Naive thymus-derived CD4-positive, alpha-beta T cell (primary cell): ENCODE measurements at regions not wholly inside any gene's neighbourhood (a gene's known extent, or its start where the extent isn't known, plus 50 kb on each side); places are given as distances from the start of the nearest gene placed in this dataset.

ENCODE experiments used
- ATAC-seq: fragments of 150-1000 bp; cut with Tn5 transposase; 2 replicates; pipeline ENCODE4 v1.10.0; 2021; ENCODE audit warnings: mild to moderate bottlenecking, moderate library complexity
- CTCF ChIA-PET: fragments of 350-600 bp; sonication (Branson Sonifier 250); formaldehyde crosslinking; loops from one replicate; lab custom pipeline; 2021; ENCODE audit warnings: antibody characterized with exemption; lab: Charles Lee
- POLR2A ChIA-PET: fragments of 350-600 bp; sonication (Branson Sonifier 250); formaldehyde crosslinking; loops from one replicate; lab custom pipeline; 2021; ENCODE audit warnings: antibody characterized with exemption, inconsistent platforms; lab: Charles Lee
- DNase-seq, 9 donors: peaks; one replicate each; pipeline versions ENCODE4 v3.0.0 to v3.0.0-alpha.2; 2020 to 2022; ENCODE audit warnings: mixed read lengths in 1 of 9
- H3K27ac ChIP-seq: one replicate; pipeline ENCODE4 v1.7.0; 2013; ENCODE audit warnings: mild to moderate bottlenecking, low read depth, low read length, moderate library complexity
- H3K27me3 ChIP-seq, 2 donors: one replicate each; pipeline ENCODE4 v1.7.0; 2013; ENCODE audit warnings: low read length in 2 of 2, mild to moderate bottlenecking in 2 of 2, moderate library complexity in 2 of 2; ENCODE audit not compliant: control insufficient read depth in 2 of 2, insufficient read depth in 2 of 2
- H3K36me3 ChIP-seq, 3 experiments: 1 replicate in 2 of 3; 2 replicates in 1 of 3; pipeline ENCODE4 v1.7.0; 2013; ENCODE audit warnings: low read length in 3 of 3, mild to moderate bottlenecking in 3 of 3, moderate library complexity in 1 of 3; ENCODE audit not compliant: insufficient read depth in 3 of 3, control insufficient read depth in 2 of 3
- H3K4me1 ChIP-seq, 2 donors: one replicate each; pipeline ENCODE4 v1.7.0; 2013; ENCODE audit warnings: low read length in 2 of 2, mild to moderate bottlenecking in 2 of 2, moderate library complexity in 1 of 2; ENCODE audit not compliant: control insufficient read depth in 2 of 2, insufficient read depth in 2 of 2
- H3K4me3 ChIP-seq: 2 replicates; pipeline ENCODE4 v1.7.0; 2013; ENCODE audit warnings: mild to moderate bottlenecking, low read length
- H3K9me3 ChIP-seq, 3 experiments: 1 replicate in 2 of 3; 2 replicates in 1 of 3; pipeline ENCODE4 v1.7.0; 2013; ENCODE audit warnings: low read length in 3 of 3; ENCODE audit not compliant: control insufficient read depth in 2 of 3
- H3K27ac Mint-ChIP-seq, 9 donors: one replicate each; pipeline ENCODE4 v1.8.0; 2020 to 2022; ENCODE audit warnings: mixed read lengths in 9 of 9, mild to moderate bottlenecking in 8 of 9, moderate library complexity in 5 of 9, inconsistent platforms in 2 of 9
- H3K27me3 Mint-ChIP-seq, 5 donors: one replicate each; pipeline ENCODE4 v1.8.0; 2021 to 2022; ENCODE audit warnings: mixed read lengths in 5 of 5, mild to moderate bottlenecking in 1 of 5
- H3K36me3 Mint-ChIP-seq, 5 donors: one replicate each; pipeline ENCODE4 v1.8.0; 2020 to 2022; ENCODE audit warnings: mixed read lengths in 5 of 5, mild to moderate bottlenecking in 3 of 5, inconsistent platforms in 1 of 5
- H3K4me1 Mint-ChIP-seq, 7 donors: one replicate each; pipeline ENCODE4 v1.8.0; 2020 to 2022; ENCODE audit warnings: mixed read lengths in 7 of 7, mild to moderate bottlenecking in 3 of 7, inconsistent platforms in 1 of 7
- H3K4me3 Mint-ChIP-seq, 10 donors: one replicate each; pipeline ENCODE4 v1.8.0; 2020 to 2022; ENCODE audit warnings: mild to moderate bottlenecking in 10 of 10, mixed read lengths in 10 of 10, moderate library complexity in 6 of 10, inconsistent platforms in 2 of 10
- H3K9me3 Mint-ChIP-seq, 11 donors: one replicate each; pipeline ENCODE4 v1.8.0; 2020 to 2022; ENCODE audit warnings: mixed read lengths in 11 of 11, mild to moderate bottlenecking in 4 of 11, inconsistent platforms in 1 of 11, moderate library complexity in 1 of 11
- intact Hi-C, 2 donors: fragments of 100-400 bp; cut with micrococcal nuclease; formaldehyde crosslinking; loops; one replicate each; pipeline ENCODE4 v1.15.1; 2023

GRCh38 chr6:22435151-22435550 is 134.2 kb upstream of the HDGFL1 start:
- intact Hi-C loops: no loop called here
- Histone ChIP-seq H3K27ac (no peak overlapping the region), H3K36me3 (no peaks in the 10 kb centered on the region), H3K4me3 (no peak overlapping the region), H3K4me1 (no peaks in the 10 kb centered on the region), H3K27me3 (no peaks in the 10 kb centered on the region), H3K9me3 (no peaks in the 10 kb centered on the region)
- H3K36me3 Mint-ChIP-seq: no peaks in the 10 kb centered on the region
- CTCF ChIA-PET: no interaction called here
- no peaks in the 10 kb centered on the region for H3K27me3 Mint-ChIP-seq
- H3K27ac Mint-ChIP-seq: no peak overlapping the region
- H3K4me3 Mint-ChIP-seq: no peak overlapping the region
- POLR2A ChIA-PET: no interaction called here
- ATAC-seq (no peak), DNase-seq (no peak)
- H3K4me1 Mint-ChIP-seq: peaks cover 0 to 3% (median 0%) of the 10 kb centered on the region in 7 donors
- H3K9me3 Mint-ChIP-seq: peaks cover 0 to 10% (median 3%) of the 10 kb centered on the region in 11 donors

- Mint-ChIP-seq H3K36me3 (no peaks in the 10 kb centered on the region), H3K4me3 (no peak overlapping the region), H3K27ac (no peak overlapping the region), H3K4me1 (peaks cover 0 to 1% (median 0%) of the 10 kb centered on the region in 7 donors), H3K9me3 (peaks cover 0 to 8% (median 2%) of the 10 kb centered on the region in 11 donors), H3K27me3 (no peaks in the 10 kb centered on the region)
- Histone ChIP-seq H3K4me1 (no peaks in the 10 kb centered on the region), H3K4me3 (no peak overlapping the region), H3K9me3 (no peaks in the 10 kb centered on the region), H3K27ac (no peak overlapping the region), H3K27me3 (no peaks in the 10 kb centered on the region), H3K36me3 (no peaks in the 10 kb centered on the region)
- intact Hi-C loops: no loop called here
- ATAC-seq (no peak), DNase-seq (no peak)
- CTCF ChIA-PET: no interaction called here
- POLR2A ChIA-PET: no interaction called here
These were observed 133.2 kb upstream of the HDGFL1 start for GRCh38 chr6:22436134-22436533.

- POLR2A ChIA-PET: no interaction called here
- ATAC-seq (no peak), DNase-seq (no peak)
- Histone ChIP-seq H3K27me3 (no peaks in the 10 kb centered on the region), H3K4me1 (no peaks in the 10 kb centered on the region), H3K4me3 (no peak overlapping the region), H3K9me3 (no peaks in the 10 kb centered on the region), H3K36me3 (no peaks in the 10 kb centered on the region), H3K27ac (no peak overlapping the region)
- no peak overlapping the region for H3K27ac Mint-ChIP-seq
- intact Hi-C loops: no loop called here
- H3K9me3 Mint-ChIP-seq: peaks cover 0 to 8% (median 2%) of the 10 kb centered on the region in 11 donors
- H3K36me3 Mint-ChIP-seq: no peaks in the 10 kb centered on the region
- CTCF ChIA-PET: no interaction called here
- peaks cover 0 to 1% (median 0%) of the 10 kb centered on the region in 7 donors for H3K4me1 Mint-ChIP-seq
- no peaks in the 10 kb centered on the region for H3K27me3 Mint-ChIP-seq
- H3K4me3 Mint-ChIP-seq: no peak overlapping the region
These were observed 131.7 kb upstream of the HDGFL1 start for GRCh38 chr6:22437665-22438064.

- Mint-ChIP-seq H3K27ac (no peak overlapping the region), H3K27me3 (no peaks in the 10 kb centered on the region), H3K4me1 (peaks cover 0 to 1% (median 0%) of the 10 kb centered on the region in 7 donors), H3K9me3 (peaks cover 0 to 4% (median 0%) of the 10 kb centered on the region in 11 donors), H3K36me3 (no peaks in the 10 kb centered on the region), H3K4me3 (no peak overlapping the region)
- Histone ChIP-seq H3K9me3 (no peaks in the 10 kb centered on the region), H3K27me3 (no peaks in the 10 kb centered on the region), H3K36me3 (no peaks in the 10 kb centered on the region), H3K4me1 (no peaks in the 10 kb centered on the region), H3K27ac (no peak overlapping the region), H3K4me3 (no peak overlapping the region)
- ATAC-seq (no peak), DNase-seq (no peak)
- intact Hi-C loops: no loop called here
- POLR2A ChIA-PET: no interaction called here
- CTCF ChIA-PET: no interaction called here
These were observed 126.5 kb upstream of the HDGFL1 start for GRCh38 chr6:22442826-22443225.

GRCh38 chr6:22444330-22444729 is 125.0 kb upstream of the HDGFL1 start:
- H3K9me3 ChIP-seq: no peaks in the 10 kb centered on the region
- ChIA-PET CTCF (no interaction called here), POLR2A (no interaction called here)
- H3K27me3 ChIP-seq: no peaks in the 10 kb centered on the region
- H3K4me1 ChIP-seq: no peaks in the 10 kb centered on the region
- H3K4me3 ChIP-seq: no peak overlapping the region
- Mint-ChIP-seq H3K4me3 (no peak overlapping the region), H3K36me3 (no peaks in the 10 kb centered on the region), H3K27me3 (no peaks in the 10 kb centered on the region), H3K4me1 (peaks cover 0 to 1% (median 0%) of the 10 kb centered on the region in 7 donors), H3K27ac (no peak overlapping the region), H3K9me3 (peaks cover 0 to 2% (median 0%) of the 10 kb centered on the region in 11 donors)
- H3K36me3 ChIP-seq: no peaks in the 10 kb centered on the region
- H3K27ac ChIP-seq: no peak overlapping the region
- no peak for ATAC-seq
- intact Hi-C loops: no loop called here
- no peak for DNase-seq

GRCh38 chr6:22445946-22446345 is 123.4 kb upstream of the HDGFL1 start:
- no peaks in the 10 kb centered on the region for H3K4me1 Mint-ChIP-seq
- no peaks in the 10 kb centered on the region for H3K36me3 Mint-ChIP-seq
- H3K9me3 Mint-ChIP-seq: peaks cover 0 to 2% (median 0%) of the 10 kb centered on the region in 11 donors
- intact Hi-C loops: no loop called here
- Histone ChIP-seq H3K9me3 (no peaks in the 10 kb centered on the region), H3K4me3 (no peak overlapping the region), H3K4me1 (no peaks in the 10 kb centered on the region), H3K27ac (no peak overlapping the region), H3K36me3 (no peaks in the 10 kb centered on the region), H3K27me3 (no peaks in the 10 kb centered on the region)
- no peaks in the 10 kb centered on the region for H3K27me3 Mint-ChIP-seq
- no peak for ATAC-seq
- POLR2A ChIA-PET: no interaction called here
- DNase-seq: no peak
- H3K4me3 Mint-ChIP-seq: no peak overlapping the region
- no peak overlapping the region for H3K27ac Mint-ChIP-seq
- CTCF ChIA-PET: no interaction called here

- H3K27ac Mint-ChIP-seq: no peak overlapping the region
- Histone ChIP-seq H3K27ac (no peak overlapping the region), H3K36me3 (no peaks in the 10 kb centered on the region), H3K9me3 (no peaks in the 10 kb centered on the region), H3K4me3 (no peak overlapping the region), H3K27me3 (no peaks in the 10 kb centered on the region), H3K4me1 (no peaks in the 10 kb centered on the region)
- ATAC-seq: no peak
- H3K4me3 Mint-ChIP-seq: no peak overlapping the region
- H3K4me1 Mint-ChIP-seq: no peaks in the 10 kb centered on the region
- H3K36me3 Mint-ChIP-seq: no peaks in the 10 kb centered on the region
- intact Hi-C loops: no loop called here
- ChIA-PET POLR2A (no interaction called here), CTCF (no interaction called here)
- H3K9me3 Mint-ChIP-seq: peaks cover 0 to 4% (median 0%) of the 10 kb centered on the region in 11 donors
- H3K27me3 Mint-ChIP-seq: no peaks in the 10 kb centered on the region
- no peak for DNase-seq
These were observed 121.8 kb upstream of the HDGFL1 start for GRCh38 chr6:22447249-22448196.
